ENCODE measurements at regions not wholly inside any gene's neighbourhood (a gene's known extent, or its start where the extent isn't known, plus 50 kb on each side); places are given as distances from the start of the nearest gene placed in this dataset.
A peak's percentile ranks its signal among the peaks of the same experiment; 100 is the strongest.

GRCh38 chr11:97964332-97965004 is 1056.3 kb upstream of the CNTN5 start (continued):
- TF ChIP-seq, protein P1, sequence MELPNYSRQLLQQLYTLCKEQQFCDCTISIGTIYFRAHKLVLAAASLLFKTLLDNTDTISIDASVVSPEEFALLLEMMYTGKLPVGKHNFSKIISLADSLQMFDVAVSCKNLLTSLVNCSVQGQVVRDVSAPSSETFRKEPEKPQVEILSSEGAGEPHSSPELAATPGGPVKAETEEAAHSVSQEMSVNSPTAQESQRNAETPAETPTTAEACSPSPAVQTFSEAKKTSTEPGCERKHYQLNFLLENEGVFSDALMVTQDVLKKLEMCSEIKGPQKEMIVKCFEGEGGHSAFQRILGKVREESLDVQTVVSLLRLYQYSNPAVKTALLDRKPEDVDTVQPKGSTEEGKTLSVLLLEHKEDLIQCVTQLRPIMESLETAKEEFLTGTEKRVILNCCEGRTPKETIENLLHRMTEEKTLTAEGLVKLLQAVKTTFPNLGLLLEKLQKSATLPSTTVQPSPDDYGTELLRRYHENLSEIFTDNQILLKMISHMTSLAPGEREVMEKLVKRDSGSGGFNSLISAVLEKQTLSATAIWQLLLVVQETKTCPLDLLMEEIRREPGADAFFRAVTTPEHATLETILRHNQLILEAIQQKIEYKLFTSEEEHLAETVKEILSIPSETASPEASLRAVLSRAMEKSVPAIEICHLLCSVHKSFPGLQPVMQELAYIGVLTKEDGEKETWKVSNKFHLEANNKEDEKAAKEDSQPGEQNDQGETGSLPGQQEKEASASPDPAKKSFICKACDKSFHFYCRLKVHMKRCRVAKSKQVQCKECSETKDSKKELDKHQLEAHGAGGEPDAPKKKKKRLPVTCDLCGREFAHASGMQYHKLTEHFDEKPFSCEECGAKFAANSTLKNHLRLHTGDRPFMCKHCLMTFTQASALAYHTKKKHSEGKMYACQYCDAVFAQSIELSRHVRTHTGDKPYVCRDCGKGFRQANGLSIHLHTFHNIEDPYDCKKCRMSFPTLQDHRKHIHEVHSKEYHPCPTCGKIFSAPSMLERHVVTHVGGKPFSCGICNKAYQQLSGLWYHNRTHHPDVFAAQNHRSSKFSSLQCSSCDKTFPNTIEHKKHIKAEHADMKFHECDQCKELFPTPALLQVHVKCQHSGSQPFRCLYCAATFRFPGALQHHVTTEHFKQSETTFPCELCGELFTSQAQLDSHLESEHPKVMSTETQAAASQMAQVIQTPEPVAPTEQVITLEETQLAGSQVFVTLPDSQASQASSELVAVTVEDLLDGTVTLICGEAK (IDR thresholded peaks at IDR 0.05): no peak
- TF ChIP-seq, protein P1 (CRISPR knock-in tag; IDR thresholded peaks at IDR 0.05): no peak
- 0 out of 2 replicates have a peak, but pooled peaks have one; percentile 43 for TF ChIP-seq CC2D1A (IDR thresholded peaks at IDR 0.05)
- TF ChIP-seq ARID3A (IDR thresholded peaks at IDR 0.05; ENCODE audit: borderline replicate concordance, low read depth, low read length): 0 out of 2 replicates have a peak, but pooled peaks have one; percentile 9
- 0 out of 2 replicates have a peak, but pooled peaks have one; percentile 12 for TF ChIP-seq ZBTB9 (CRISPR knock-in tag; IDR thresholded peaks at IDR 0.05)
- TF ChIP-seq DEAF1 (CRISPR knock-in tag; IDR thresholded peaks at IDR 0.05): no peak
- TF ChIP-seq, protein P2, sequence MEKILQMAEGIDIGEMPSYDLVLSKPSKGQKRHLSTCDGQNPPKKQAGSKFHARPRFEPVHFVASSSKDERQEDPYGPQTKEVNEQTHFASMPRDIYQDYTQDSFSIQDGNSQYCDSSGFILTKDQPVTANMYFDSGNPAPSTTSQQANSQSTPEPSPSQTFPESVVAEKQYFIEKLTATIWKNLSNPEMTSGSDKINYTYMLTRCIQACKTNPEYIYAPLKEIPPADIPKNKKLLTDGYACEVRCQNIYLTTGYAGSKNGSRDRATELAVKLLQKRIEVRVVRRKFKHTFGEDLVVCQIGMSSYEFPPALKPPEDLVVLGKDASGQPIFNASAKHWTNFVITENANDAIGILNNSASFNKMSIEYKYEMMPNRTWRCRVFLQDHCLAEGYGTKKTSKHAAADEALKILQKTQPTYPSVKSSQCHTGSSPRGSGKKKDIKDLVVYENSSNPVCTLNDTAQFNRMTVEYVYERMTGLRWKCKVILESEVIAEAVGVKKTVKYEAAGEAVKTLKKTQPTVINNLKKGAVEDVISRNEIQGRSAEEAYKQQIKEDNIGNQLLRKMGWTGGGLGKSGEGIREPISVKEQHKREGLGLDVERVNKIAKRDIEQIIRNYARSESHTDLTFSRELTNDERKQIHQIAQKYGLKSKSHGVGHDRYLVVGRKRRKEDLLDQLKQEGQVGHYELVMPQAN (IDR thresholded peaks at IDR 0.05; ENCODE audit: borderline replicate concordance): no peak

Measured in K562 (cell line).